ENCODE measurements at regions not wholly inside any gene's neighbourhood (a gene's known extent, or its start where the extent isn't known, plus 50 kb on each side); places are given as distances from the start of the nearest gene placed in this dataset.

DNA sequence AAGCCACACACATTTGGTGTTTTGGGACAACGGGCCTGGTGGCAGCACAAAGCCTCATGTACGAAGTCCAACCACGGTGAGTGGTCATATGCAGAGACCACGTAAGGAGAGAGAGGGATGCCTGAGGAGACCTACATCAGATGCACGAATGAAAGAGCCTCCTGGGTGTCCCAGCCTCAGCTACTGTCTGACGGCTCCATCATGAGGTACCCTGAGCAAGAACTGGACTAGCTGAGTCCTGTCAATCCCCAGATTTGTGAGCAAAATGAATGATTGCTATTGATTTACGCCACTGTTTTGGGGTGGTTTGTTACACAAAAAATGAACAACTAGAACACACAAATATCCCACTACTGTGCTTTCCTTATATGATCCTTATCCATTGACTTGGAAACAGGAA, 275.7 kb upstream of the KYNU start:
- TF ChIP-seq, protein P1, sequence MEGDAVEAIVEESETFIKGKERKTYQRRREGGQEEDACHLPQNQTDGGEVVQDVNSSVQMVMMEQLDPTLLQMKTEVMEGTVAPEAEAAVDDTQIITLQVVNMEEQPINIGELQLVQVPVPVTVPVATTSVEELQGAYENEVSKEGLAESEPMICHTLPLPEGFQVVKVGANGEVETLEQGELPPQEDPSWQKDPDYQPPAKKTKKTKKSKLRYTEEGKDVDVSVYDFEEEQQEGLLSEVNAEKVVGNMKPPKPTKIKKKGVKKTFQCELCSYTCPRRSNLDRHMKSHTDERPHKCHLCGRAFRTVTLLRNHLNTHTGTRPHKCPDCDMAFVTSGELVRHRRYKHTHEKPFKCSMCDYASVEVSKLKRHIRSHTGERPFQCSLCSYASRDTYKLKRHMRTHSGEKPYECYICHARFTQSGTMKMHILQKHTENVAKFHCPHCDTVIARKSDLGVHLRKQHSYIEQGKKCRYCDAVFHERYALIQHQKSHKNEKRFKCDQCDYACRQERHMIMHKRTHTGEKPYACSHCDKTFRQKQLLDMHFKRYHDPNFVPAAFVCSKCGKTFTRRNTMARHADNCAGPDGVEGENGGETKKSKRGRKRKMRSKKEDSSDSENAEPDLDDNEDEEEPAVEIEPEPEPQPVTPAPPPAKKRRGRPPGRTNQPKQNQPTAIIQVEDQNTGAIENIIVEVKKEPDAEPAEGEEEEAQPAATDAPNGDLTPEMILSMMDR (IDR thresholded peaks at IDR 0.05), result no peak
- TF ChIP-seq EZH2 (IDR thresholded peaks at IDR 0.05; ENCODE audit: borderline replicate concordance, insufficient read depth, low read depth, low read length, poor library complexity, severe bottlenecking), result no peak

Measured in B cell (primary cell).